ENCODE measurements at regions not wholly inside any gene's neighbourhood (a gene's known extent, or its start where the extent isn't known, plus 50 kb on each side); places are given as distances from the start of the nearest gene placed in this dataset.

DNA sequence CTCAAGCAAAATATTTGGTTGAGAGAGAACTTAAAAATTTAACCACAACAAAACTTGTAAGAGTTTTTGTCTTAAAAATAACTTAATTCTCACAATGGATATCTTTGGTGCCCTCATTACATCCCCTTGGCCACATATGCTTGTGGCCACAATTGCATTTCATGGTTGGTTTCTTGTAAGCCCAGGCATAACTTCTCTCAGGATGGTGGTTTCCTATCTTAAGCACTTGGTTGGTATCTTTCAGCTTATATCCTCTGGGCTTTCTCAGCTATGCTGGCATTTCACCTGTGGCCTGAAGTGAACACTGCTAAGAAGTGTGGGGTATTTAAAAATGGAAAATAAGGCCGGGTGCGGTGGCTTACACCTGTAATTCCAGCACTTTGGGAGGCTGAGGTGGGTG, 212.4 kb upstream of the MEF2C start:
- no peak for DNase-seq (ENCODE audit: low spot score)

DNA sequence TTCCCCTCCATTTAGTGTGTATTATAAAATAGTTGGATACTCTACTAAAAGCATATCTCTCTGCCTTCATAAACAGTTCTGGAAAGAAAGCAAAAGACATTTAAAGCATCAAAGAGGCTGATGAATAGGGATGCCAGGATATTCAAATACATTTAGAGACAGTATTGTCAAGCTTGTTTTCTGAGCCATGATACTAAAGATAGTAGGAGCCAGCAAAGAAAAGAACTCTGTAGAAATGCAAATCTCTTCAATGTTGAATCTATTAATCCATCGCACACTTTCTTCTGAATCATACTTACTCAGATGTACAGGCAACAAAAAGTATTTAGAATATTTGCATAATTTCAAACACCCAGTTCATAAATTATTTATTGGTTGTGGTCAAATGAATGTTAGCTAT, 207.1 kb upstream of the MEF2C start:
- DNase-seq (ENCODE audit: low spot score): no peak

DNA sequence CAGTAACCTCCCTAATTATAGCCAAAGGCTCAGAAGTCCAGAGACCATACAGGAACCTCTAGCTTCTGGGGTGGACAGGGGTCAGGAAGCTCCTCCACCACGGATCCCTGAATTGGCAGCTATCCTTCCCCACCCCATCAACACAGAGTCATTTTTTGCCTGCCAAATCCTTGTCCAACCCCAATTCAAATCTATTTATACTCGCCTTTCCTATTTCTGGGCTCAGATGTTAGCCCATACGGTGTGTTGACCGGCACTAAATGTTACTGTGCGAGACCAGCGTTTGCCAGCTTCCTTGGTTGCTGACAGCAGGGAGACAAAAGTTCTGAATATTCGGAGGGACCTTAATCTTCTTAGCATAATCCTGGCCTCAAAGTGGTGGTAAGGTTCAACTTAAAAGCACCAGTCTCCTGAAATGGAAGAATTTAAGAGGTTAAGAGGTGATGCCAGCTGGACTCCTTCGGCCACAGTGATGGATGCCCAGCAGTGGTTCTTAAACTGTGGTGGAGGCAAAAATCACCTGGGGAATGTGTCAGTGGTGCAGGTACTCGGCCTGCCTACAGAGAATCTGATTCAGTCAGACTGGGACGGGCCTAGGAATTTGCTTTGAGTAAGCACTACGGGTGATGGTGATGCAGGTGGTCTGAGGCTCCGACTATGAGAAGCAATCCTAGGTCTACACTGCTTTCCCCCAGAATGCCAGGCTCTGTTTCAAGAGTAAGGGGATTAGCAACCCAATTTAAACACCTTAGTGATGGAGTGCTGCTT, 204.8 kb upstream of the MEF2C start:
- DNase-seq (ENCODE audit: low spot score): no peak

DNA sequence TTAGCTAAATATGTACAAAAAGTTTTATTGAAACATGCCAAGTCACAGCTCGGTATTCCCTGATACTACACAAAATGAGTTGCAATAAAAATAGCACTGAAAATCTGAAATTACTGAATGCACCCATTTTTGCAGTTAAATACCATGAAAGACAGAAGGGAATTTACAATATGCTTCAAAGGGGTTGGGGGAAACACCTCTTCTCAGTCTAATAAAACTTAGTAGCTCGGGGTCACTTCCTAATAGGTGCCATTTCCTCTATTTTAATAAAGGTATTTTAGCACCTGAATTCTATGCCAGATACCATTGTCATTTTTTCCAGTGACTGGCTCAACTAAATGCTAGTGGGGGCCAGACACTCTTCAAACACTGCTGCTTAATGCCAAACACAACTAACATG, 204.1 kb upstream of the MEF2C start:
- no peak for DNase-seq (ENCODE audit: low spot score)

DNA sequence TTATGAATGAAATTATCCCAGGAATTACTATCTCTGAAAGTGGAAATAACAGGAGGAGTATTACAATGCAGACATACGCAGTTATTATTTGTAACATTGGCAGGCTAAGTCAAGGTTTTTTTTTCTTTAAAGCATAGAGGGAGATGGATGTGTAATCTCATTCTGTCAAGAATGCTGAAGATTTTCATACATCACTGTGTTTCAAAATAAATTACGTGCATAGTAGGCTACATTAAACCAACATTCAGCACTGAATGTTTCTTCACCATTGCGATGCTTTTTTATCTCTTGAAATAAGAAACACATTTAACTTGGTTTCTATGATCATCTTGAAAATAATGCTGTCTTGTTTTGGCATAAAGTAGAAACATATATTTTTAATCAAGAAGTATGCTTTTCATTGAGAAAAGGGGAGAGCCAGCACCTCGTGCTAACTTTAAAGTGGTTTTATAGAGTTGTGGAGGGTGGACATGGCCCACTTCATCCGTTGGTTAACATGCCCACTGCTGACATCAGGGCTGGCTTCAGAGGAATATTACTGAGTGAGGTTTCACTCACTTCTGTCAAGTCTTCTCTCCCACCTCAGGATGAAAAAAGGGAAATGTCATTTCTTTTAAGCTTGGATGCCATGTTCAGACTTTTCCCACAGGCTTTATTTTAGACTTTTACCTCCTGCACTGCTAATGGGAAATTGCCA, 203.6 kb upstream of the MEF2C start:
- no peak for DNase-seq (ENCODE audit: low spot score)

DNA sequence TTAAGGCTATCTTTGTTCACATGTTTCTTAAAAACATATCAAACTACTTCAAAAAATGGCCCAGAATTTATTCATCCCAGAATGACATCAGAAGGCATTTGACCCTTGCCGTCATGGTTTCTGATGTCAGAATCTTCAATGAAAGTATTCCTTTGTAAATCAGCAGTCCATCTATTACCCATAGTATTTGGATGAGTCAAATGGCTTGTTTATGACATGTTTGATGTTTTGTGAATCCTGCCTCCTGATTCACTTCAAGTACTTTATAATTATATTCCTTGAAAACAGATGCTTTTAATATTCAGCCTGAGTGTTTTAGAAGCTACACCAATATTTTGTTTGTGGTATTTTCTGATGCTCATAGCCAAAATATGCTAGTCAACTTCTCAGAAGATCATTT, 200.8 kb upstream of the MEF2C start:
- DNase-seq (ENCODE audit: low spot score): no peak

DNA sequence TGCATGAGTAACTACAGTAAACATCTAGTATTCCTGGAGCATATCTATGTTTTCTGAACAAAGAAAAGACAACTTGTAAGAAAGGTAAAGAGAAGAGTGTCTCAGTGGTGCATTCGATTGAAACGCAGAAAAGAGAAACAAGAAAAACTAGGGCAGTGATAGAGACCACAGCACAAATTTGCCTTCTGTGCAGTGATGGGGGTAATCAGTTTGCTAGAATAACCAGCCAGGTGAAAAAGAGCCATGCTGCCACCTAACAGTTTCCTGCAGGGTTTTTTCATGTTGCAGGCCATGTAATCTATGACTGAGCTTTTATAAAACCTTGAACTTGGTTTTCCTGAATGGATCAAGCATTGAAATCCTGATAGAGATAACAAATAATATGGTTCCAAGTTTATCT, 198.4 kb upstream of the MEF2C start:
- DNase-seq (ENCODE audit: low spot score): no peak

DNA sequence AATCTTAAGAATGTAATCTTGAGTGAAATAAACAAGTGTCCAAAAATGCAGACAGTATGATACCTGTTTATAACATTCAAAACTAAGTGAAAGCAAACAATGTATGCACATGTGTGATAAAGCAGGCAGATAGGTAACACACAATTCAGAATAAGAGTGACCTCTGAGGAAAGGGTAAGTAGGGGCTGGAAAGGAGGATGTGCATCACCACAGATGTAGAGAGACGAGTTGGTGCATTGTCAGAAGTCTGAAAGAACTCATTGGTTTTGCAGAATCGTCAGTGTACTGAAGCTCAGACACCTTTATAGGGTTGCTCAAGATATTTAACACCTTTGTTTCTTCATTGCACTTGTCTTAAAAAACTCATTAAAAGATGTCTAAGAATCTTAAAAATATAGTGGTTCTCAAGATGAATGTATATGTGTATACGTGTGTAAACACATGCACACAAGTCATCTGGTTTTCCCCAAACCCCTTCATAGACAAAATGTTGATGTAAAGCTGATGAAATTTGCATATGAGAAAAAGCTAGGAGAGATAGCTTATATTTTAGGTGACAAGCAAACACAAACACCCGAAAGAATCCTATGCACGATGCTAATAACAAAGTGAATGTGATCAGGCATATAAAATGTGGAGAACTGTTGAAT, 197.6 kb upstream of the MEF2C start:
- DNase-seq (ENCODE audit: low spot score): no peak

DNA sequence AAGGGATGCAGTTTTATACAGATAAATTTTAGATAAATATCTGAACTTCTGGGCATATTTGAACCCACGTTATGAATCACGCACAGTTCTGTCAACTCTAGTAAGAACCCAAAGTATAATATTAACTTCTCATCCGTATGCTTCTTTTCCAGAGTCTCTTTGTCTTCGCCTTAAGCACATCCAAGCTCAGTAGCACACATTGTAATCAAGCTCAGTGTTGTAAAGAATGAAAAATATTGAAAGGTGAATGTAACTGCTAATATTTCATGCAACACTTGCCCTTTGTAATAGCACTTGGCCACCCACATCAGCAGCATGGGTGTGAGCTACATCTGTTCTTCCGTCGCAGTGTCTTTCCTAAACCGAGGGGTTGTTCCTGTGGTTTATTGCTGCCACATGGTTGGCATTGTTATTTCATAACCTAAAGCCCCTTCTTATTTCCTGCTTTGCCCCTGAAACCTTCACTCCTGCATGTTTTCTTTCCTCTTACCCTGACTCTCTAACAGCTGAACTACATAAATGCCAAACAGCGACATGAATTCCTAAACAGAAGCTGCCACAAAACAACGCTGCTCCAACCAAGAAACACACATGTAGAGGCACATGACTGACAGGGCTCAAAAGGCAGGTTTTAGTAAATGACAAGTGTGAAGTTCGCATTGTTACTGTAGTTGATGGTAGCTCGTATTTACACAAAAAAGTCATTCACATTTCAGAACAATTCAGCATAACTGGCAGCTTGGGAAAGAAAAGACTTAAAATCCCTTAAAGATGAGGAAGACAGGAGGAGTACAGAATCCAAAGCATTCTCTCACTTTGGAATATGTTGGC, 190.1 kb upstream of the MEF2C start:
- DNase-seq (ENCODE audit: low spot score): no peak

DNA sequence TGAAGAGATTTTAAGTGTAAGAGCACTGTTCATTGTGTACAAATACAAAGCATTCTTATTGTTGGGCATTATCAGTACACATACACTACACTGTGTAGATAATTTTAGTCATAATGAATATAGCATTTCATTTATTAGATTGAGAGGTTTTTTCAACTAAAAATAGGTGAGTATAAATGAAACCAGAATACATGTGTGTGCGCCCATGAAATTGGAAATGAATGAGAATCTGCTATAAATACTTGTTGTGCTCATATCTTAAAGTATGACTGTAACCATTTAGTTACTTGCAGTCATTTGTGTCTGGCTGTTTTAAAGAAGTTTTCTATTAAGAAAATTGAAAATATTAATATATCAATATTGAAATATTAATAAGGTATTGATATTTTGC, 189.0 kb upstream of the MEF2C start:
- DNase-seq (ENCODE audit: low spot score): no peak

DNA sequence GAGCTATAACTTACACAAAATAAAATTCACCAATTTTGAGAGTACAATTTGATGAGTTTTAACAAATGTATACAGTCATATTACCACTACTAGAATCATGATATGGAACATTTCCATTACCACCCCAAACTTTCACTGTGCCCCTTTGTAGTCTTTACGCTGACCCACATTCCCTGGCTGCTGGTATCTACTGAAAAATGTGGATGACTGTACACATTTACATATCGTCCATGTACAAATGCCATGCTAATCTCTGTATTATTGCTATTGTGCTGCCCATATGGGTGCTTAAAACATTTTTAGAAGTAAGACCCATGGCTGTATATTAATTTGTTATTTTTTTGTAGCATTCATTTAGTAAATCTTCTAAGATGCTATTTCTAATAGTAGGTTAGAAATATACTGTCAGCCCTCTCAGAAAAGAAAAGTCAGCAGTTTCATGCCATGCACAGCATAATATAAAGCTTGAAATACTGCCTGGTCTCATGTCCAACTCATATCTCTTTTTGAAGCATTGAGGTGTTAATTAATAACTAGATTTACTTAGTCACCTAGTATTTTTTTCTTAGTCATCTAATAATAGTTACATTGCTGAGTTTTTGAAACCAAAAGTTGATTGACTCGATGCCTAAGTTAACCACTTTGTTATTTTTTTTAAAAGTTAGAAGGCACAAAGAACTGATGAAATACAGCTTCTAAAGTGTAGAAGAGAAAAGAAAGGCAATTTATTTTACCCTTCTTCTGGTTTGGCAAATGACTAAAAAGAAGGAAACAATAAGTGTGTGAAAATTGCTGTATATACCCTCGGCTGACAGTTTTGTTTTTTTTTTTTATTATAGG, 188.3 kb upstream of the MEF2C start:
- DNase-seq (ENCODE audit: low spot score): no peak

DNA sequence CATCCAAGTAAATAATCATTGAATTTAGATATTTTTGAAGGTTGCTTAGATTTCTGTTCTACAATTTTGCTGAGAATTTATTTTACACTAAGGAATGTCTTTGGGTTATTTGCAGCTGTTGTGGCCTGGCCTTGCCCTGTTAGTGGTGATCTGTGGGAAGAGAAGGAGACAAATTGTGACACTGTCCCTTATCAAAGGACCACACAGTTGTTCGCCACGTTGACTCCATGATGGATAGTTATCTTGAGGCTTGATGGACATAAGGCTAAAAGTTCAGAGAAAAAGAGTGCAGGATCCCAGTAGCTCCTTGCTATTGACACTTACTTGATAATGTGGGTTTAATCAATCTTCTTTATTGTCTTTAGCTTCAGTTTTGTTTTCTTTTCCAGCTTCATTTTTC, 186.6 kb upstream of the MEF2C start:
- no peak for DNase-seq (ENCODE audit: low spot score)

DNA sequence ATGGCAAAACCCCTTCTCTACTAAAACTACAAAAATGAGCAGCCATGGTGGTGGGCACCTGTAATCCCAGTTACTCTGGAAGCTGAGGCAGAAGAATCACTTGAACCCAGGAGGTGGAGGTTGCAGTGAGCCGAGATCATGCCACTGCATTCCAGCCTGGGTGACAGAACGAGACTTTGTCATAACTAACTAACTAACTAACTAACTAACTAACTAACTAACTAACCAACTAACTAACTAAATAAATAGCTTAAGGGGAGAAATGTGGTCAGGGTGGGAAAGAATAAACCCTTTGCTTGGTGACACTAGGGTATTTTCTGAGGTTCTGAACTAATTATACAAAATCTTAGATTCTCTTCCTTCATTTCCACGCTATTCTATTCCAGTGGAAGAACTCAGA, 184.4 kb upstream of the MEF2C start:
- DNase-seq (ENCODE audit: low spot score): no peak

DNA sequence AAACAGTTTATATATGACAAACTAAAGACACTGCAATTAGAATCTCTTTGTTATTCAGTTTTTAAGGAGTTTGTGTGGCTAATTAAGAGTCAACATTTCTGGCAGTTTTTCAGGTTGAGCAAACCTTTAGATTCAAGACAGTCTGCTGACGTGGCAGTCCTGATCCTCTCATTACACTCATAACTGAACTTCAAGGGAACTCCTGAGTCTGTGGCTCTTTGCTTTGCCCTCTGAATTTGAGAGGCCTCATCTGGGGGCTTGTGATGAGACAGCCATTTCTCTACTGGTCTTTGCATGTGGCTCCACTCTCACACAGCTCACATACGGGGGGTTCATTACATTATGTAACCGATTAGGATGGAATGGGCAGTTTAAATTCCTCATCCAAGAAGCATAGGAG, 182.9 kb upstream of the MEF2C start:
- DNase-seq (ENCODE audit: low spot score): no peak

DNA sequence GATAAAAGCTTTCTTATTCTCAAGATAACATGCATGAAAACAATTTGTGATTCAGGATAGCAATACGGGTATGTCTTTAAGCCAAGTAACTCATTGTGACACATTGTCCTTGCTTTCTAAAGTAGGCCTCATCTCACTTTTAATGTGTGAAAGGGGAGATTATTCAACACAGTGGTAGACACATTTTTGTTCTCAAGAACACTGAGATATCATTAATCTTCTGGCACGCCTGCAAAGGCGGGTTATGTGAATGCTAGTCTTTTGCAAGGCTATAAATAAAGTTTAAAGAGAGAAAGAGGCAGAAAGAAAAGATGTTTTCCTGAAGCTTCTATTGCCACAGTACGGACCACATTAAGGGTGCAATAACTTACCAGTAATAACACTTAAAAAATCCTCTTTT, 181.8 kb upstream of the MEF2C start:
- DNase-seq (ENCODE audit: low spot score): no peak

DNA sequence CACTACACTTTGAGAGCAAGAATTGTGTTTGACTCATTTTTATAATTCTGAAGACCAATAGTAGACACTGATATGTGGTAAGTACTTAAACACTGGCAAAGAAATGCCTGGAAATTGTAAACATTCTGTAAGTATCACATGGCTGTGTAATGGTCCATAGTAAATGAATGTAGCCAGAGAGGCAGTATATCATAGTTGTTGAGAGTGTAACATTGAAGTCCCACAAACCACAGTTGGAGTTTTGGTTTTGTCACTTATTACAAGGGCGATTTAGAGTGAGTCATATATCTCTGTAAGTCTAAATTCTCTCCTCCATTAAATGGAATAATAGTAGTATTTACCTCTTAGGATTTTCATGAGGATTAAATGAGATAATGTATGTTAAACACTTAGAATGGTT, 181.1 kb upstream of the MEF2C start:
- no peak for DNase-seq (ENCODE audit: low spot score)

DNA sequence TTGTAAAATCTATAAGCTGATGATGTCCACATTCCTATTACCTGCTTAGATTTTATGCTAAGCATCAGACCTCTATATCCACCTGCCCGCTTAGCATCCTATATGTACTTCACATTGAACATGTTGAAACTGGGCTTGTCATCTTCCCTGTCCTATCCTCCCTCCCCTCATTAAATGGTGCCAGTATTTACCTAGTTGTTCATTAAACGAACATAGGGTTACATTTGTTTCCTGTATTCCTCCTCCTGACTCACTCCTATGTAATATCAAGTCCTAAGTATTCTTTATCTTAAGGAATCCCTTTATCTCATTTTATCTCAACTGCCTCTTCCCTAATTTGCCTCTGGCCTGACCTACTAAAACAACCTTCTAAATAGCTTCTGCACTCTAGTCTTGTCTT, 177.8 kb upstream of the MEF2C start:
- DNase-seq (ENCODE audit: low spot score): no peak

DNA sequence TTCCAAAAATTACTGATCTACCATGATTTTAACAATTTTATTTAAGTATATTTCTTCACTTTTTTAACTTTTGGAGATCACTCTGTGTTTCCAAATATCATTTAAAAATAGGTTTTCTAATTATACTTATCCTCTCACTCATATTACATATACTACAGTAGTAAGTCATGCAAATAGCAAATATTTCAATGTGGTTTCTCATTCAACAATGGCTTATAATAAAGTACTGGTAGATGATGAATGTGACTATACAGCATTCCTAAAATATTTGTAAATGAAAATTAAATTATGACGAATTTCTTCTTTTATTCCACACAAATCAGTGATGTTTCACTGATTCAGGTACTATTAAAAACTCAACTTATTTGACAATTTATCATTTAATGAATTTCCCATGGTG, 176.3 kb upstream of the MEF2C start:
- DNase-seq (ENCODE audit: low spot score): no peak

DNA sequence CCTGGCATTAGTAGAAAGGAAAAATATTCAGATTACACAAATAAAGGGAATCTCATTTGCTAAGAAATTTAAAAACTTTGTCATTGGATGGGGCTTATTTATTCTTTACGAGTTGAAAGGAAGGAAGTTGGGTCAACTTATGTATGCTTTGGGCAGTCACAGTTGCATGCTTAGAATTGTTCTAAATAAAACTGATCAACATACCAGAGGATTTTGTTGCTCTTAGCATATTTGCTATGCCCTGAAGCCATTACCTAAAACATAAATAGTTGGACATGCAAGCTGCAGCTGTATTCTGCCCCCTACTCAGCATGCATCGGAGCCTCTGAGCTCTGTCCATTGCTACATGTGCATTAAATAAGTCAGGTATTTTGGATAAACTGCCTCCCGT, 172.7 kb upstream of the MEF2C start:
- no peak for DNase-seq (ENCODE audit: low spot score)

DNA sequence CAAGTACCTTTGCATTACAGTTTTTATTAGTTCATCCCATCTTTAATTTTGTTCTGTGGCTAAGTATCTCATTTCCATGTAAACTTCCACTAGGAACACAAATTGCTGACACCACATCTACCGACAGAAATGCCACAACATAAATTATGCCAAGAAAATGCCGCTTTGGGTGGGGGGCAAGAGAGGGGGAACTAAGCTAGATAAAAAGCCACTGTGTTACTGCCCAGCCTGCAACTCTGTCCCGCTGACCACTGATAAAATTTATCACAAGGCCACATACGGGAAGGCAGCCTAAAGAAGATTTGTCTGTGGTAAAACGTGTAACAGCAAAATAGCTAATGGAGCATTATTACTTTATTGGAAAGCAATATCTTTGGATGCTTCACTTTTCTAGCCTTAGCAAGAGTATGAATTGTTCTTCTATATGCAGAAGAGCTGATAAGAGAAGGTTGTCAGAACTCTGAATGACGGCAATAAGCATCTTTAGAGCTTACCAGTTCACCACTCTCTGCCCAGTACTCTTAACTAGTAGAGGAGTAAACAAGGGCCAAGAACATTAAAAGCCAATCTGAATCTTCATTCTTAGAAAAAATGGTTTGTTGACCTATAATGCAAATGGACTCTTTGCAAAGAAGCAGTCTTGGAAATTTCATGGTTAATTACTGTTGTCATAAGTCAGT, 172.2 kb upstream of the MEF2C start:
- no peak for DNase-seq (ENCODE audit: low spot score)

All from mesenteric fat pad (tissue), 1 donor.